GM12891 (cell line): ENCODE measurements at regions not wholly inside any gene's neighbourhood (a gene's known extent, or its start where the extent isn't known, plus 50 kb on each side); places are given as distances from the start of the nearest gene placed in this dataset.
"Not testable (repeated sequence)": the region's sequence is repeated elsewhere in the genome, so short reads cannot be mapped to it uniquely, and the experiment has no call there.

ENCODE experiments used
- PAX5 ChIP-seq: IDR thresholded peaks from 2 replicates; pipeline ENCODE4 v1.6.1; 2011; ENCODE audit warnings: low read length, moderate library complexity, mild to moderate bottlenecking; ENCODE audit not compliant: insufficient read depth, severe bottlenecking
- POLR2A ChIP-seq: IDR thresholded peaks from 2 replicates; pipeline ENCODE4 v1.6.1; 2011; ENCODE audit warnings: low read depth, low read length, control low read depth
- POLR2AphosphoS5 ChIP-seq: IDR thresholded peaks from 2 replicates; pipeline ENCODE4 v1.6.1; 2011; ENCODE audit warnings: low read depth, low read length, control low read depth

DNA sequence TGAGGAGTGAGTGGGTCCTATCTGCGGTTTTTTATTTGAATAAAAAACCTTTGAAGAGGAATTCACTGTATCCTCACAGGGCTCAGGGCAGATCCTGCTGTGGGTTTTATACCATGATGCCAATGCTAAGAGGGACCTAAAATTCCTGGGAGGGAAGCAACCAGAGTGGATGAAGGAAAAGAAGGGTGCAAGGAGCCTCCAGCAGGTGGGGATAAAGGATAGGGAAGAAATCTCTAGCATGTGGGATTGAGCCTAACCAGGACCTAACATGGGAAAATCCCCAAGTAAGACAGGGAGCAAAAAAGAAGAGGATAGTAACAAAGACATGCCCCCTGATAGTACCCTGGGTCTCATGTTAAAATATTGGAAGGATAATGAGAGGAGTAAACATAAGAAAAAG lies 652.8 kb downstream of the GOLGA6L6 start:
- not testable (repeated sequence) for TF ChIP-seq POLR2A, PAX5, POLR2AphosphoS5
